SK-N-SH treated with all-trans-retinoic acid at 6 μM for 48 hours (cell line): ENCODE measurements at regions not wholly inside any gene's neighbourhood (a gene's known extent, or its start where the extent isn't known, plus 50 kb on each side); places are given as distances from the start of the nearest gene placed in this dataset.

Experiments used
- ATAC-seq: fragments of 200-7000 bp; cut with Tn5 transposase; 3 replicates; pipeline ENCODE4 v1.9.1; 2020; ENCODE audit warnings: mild to moderate bottlenecking, moderate library complexity
- ARNTL ChIP-seq: fragments of 450-650 bp; formaldehyde crosslinking; IDR thresholded peaks from 2 replicates; pipeline ENCODE4 v1.5.0; 2020; ENCODE audit warnings: low read depth, mild to moderate bottlenecking, moderate library complexity, borderline replicate concordance
- BACH2 ChIP-seq: fragments of 250-450 bp; sonication (Bioruptor Pico); IDR thresholded peaks from 2 replicates; pipeline ENCODE4 v1.9.0; 2021; ENCODE audit warnings: mild to moderate bottlenecking, borderline replicate concordance
- CREB5 ChIP-seq: fragments of 250-450 bp; sonication (Bioruptor Pico); IDR thresholded peaks from 2 replicates; pipeline ENCODE4 v1.5.1; 2020; ENCODE audit warnings: low read depth, mild to moderate bottlenecking, moderate library complexity
- CSDC2 ChIP-seq: fragments of 250-450 bp; sonication (Bioruptor Pico); IDR thresholded peaks from 2 replicates; pipeline ENCODE4 v1.5.0; 2020; ENCODE audit warnings: mild to moderate bottlenecking, moderate library complexity
- CSRNP3 ChIP-seq: fragments of 250-450 bp; sonication (Bioruptor Pico); IDR thresholded peaks from 2 replicates; pipeline ENCODE4 v1.5.1; 2021; ENCODE audit warnings: mild to moderate bottlenecking, moderate library complexity
- ESRRG ChIP-seq: fragments of 250-450 bp; sonication (Bioruptor Pico); IDR thresholded peaks from 2 replicates; pipeline ENCODE4 v1.6.1; 2021; ENCODE audit warnings: mild to moderate bottlenecking
- GLIS3 ChIP-seq: fragments of 250-450 bp; sonication (Bioruptor Pico); IDR thresholded peaks from 2 replicates; pipeline ENCODE4 v1.5.0; 2020; ENCODE audit warnings: mild to moderate bottlenecking, moderate library complexity
- ISL1 ChIP-seq: fragments of 250-450 bp; sonication (Bioruptor Pico); IDR thresholded peaks from 2 replicates; pipeline ENCODE4 v2.1.2; 2022; ENCODE audit warnings: mild to moderate bottlenecking, moderate library complexity
- OSR1 ChIP-seq: fragments of 250-450 bp; sonication (Bioruptor Pico); IDR thresholded peaks from 2 replicates; pipeline ENCODE4 v1.8.0; 2022; ENCODE audit warnings: moderate library complexity, mild to moderate bottlenecking, inconsistent platforms
- PATZ1 ChIP-seq: fragments of 250-450 bp; sonication (Bioruptor Pico); IDR thresholded peaks from 2 replicates; pipeline ENCODE4 v1.8.0; 2020; ENCODE audit warnings: mild to moderate bottlenecking, moderate library complexity, borderline replicate concordance
- POU6F1 ChIP-seq: fragments of 250-450 bp; sonication (Bioruptor Pico); IDR thresholded peaks from 2 replicates; pipeline ENCODE4 v1.8.0; 2021; ENCODE audit warnings: low read depth, mild to moderate bottlenecking, moderate library complexity, borderline replicate concordance
- PPARA ChIP-seq: fragments of 250-450 bp; sonication (Bioruptor Pico); IDR thresholded peaks from 2 replicates; pipeline ENCODE4 v1.5.0; 2020; ENCODE audit warnings: mild to moderate bottlenecking, borderline replicate concordance
- RARB ChIP-seq: fragments of 250-450 bp; sonication (Bioruptor Pico); IDR thresholded peaks from 2 replicates; pipeline ENCODE4 v1.8.0; 2021; ENCODE audit warnings: mild to moderate bottlenecking, moderate library complexity
- SNAI2 ChIP-seq: fragments of 250-450 bp; sonication (Bioruptor Pico); IDR thresholded peaks from 2 replicates; pipeline ENCODE4 v1.5.0; 2020; ENCODE audit warnings: mild to moderate bottlenecking, moderate library complexity
- TCF4 ChIP-seq: fragments of 250-450 bp; sonication (Bioruptor Pico); IDR thresholded peaks from 2 replicates; pipeline ENCODE4 v1.8.0; 2021; ENCODE audit warnings: mild to moderate bottlenecking, moderate library complexity, borderline replicate concordance
- TOX ChIP-seq: fragments of 250-450 bp; sonication (Bioruptor Pico); IDR thresholded peaks from 2 replicates; pipeline ENCODE4 v1.8.0; 2021; ENCODE audit warnings: mild to moderate bottlenecking, moderate library complexity, borderline replicate concordance
- TSHZ2 ChIP-seq: fragments of 250-450 bp; sonication (Bioruptor Pico); IDR thresholded peaks from 2 replicates; pipeline ENCODE4 v1.5.0; 2020; ENCODE audit warnings: mild to moderate bottlenecking, moderate library complexity
- ZC3H10 ChIP-seq: fragments of 250-450 bp; sonication (Bioruptor Pico); IDR thresholded peaks from 2 replicates; pipeline ENCODE4 v1.5.1; 2021; ENCODE audit warnings: mild to moderate bottlenecking, moderate library complexity
- ZFP3 ChIP-seq: fragments of 250-450 bp; sonication (Bioruptor Pico); IDR thresholded peaks from 2 replicates; pipeline ENCODE4 v1.5.0; 2020; ENCODE audit warnings: mild to moderate bottlenecking, moderate library complexity
- ZFP30 ChIP-seq: fragments of 450-650 bp; formaldehyde crosslinking; IDR thresholded peaks from 2 replicates; pipeline ENCODE4 v1.5.0; 2022; ENCODE audit warnings: mild to moderate bottlenecking, moderate library complexity
- ZNF70 ChIP-seq: fragments of 450-650 bp; formaldehyde crosslinking; IDR thresholded peaks from 2 replicates; pipeline ENCODE4 v1.5.0; 2020; ENCODE audit warnings: mild to moderate bottlenecking, moderate library complexity
- ZNF8 ChIP-seq: fragments of 450-650 bp; formaldehyde crosslinking; IDR thresholded peaks from 2 replicates; pipeline ENCODE4 v1.5.0; 2020; ENCODE audit warnings: mild to moderate bottlenecking, moderate library complexity

GRCh38 chr2:42863751-42864150 lies 71.4 kb upstream of the HAAO start:
- TF ChIP-seq ZFP3 (no peak), RARB (CRISPR knock-in tag) (no peak), PPARA (CRISPR knock-in tag) (no peak), BACH2 (no peak), TCF4 (CRISPR knock-in tag) (no peak), ZNF8 (no peak), ZNF70 (CRISPR knock-in tag) (no peak), ARNTL (no peak), CSRNP3 (CRISPR knock-in tag) (no peak), ISL1 (CRISPR knock-in tag) (no peak), PATZ1 (CRISPR knock-in tag) (no peak), GLIS3 (no peak), SNAI2 (CRISPR knock-in tag) (no peak), CREB5 (CRISPR knock-in tag) (no peak), CSDC2 (CRISPR knock-in tag) (no peak), ZFP30 (CRISPR knock-in tag) (no peak), OSR1 (CRISPR knock-in tag) (no peak)
- ATAC-seq: no peak

GRCh38 chr2:42863320-42863719 lies 70.9 kb upstream of the HAAO start:
- TF ChIP-seq ESRRG: no peak
- no peak for TF ChIP-seq OSR1 (CRISPR knock-in tag)
- no peak for TF ChIP-seq CSDC2 (CRISPR knock-in tag)
- TF ChIP-seq CREB5 (CRISPR knock-in tag): no peak
- TF ChIP-seq PPARA (CRISPR knock-in tag): no peak
- TF ChIP-seq ZC3H10 (CRISPR knock-in tag): no peak
- TF ChIP-seq ZFP30 (CRISPR knock-in tag): no peak
- TF ChIP-seq SNAI2 (CRISPR knock-in tag): no peak
- no peak for TF ChIP-seq ISL1 (CRISPR knock-in tag)
- no peak for TF ChIP-seq PATZ1 (CRISPR knock-in tag)
- TF ChIP-seq ZNF8: no peak
- TF ChIP-seq BACH2: no peak
- TF ChIP-seq ZFP3: no peak
- no peak for TF ChIP-seq POU6F1 (CRISPR knock-in tag)
- TF ChIP-seq TSHZ2 (CRISPR knock-in tag): no peak
- TF ChIP-seq GLIS3: no peak
- no peak for TF ChIP-seq ZNF70 (CRISPR knock-in tag)
- no peak for TF ChIP-seq TOX (CRISPR knock-in tag)
- TF ChIP-seq, all 23 proteins: peak for 0
- no peak for ATAC-seq
